Esophagus squamous epithelium (tissue), 4 donors: ENCODE measurements at regions not wholly inside any gene's neighbourhood (a gene's known extent, or its start where the extent isn't known, plus 50 kb on each side); places are given as distances from the start of the nearest gene placed in this dataset.

Experiments used
- CTCF ChIP-seq, 6 experiments: fragments of 450-650 bp in 4 of 6; fragments of 200-600 bp in 2 of 6; sonication (generic) in 2 of 6; IDR thresholded peaks; one replicate each; pipeline ENCODE4 v1.5.1; 2016 to 2019; ENCODE audit warnings: antibody characterized with exemption in 6 of 6, mild to moderate bottlenecking in 4 of 6, moderate library complexity in 4 of 6
- POLR2A ChIP-seq, 4 donors: fragments of 450-650 bp; IDR thresholded peaks; one replicate each; pipeline ENCODE4 v1.6.1; 2017; ENCODE audit warnings: antibody characterized with exemption in 4 of 4, mild to moderate bottlenecking in 4 of 4, moderate library complexity in 3 of 4

- no peak for TF ChIP-seq POLR2A (IDR thresholded peaks at IDR 0.05)
- no peak for TF ChIP-seq CTCF (IDR thresholded peaks at IDR 0.05)
These were observed 546.8 kb upstream of the FTMT start for GRCh38 chr5:121304838-121305237.
